H54 (cell line): ENCODE measurements at regions not wholly inside any gene's neighbourhood (a gene's known extent, or its start where the extent isn't known, plus 50 kb on each side); places are given as distances from the start of the nearest gene placed in this dataset.
"Not testable (repeated sequence)": the region's sequence is repeated elsewhere in the genome, so short reads cannot be mapped to it uniquely, and the experiment has no call there.

Experiments
- DNase-seq: peaks from one replicate; pipeline ENCODE4 v3.0.0; 2011; ENCODE audit warnings: low spot score, mixed read lengths; ENCODE audit not compliant: insufficient read length
- FAIRE-seq: peaks from 3 replicates; lab custom pipeline; 2011; peaks lifted over from hg19 to GRCh38; lab: Jason Lieb, UNC
- POLR2A ChIP-seq: IDR thresholded peaks from 2 replicates; pipeline ENCODE4 v1.6.1; 2011; ENCODE audit warnings: low read depth, mild to moderate bottlenecking, low read length

DNA sequence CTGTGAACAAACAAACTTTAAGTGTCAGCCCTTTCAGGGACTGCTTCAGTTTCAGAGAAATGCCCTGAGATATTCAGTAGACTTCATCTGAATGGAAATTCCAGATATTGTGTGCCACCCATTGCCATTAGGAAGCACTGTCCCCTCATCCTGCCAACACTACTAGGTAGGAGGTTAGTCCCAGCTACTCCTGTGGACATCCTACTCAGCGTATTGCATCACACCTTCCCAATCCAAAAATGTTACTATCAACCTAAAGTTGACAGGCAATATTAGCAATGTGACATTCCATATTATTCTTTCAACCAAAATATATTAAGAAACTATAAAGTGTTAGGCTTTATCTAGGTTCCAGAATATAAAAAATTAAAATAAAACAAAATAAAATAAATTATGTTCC is 552.0 kb upstream of the ST8SIA4 start:
- no peak for FAIRE-seq
- no peak for DNase-seq
- TF ChIP-seq POLR2A: no peak

- DNase-seq, FAIRE-seq: not testable (repeated sequence)
These were observed 539.2 kb upstream of the ST8SIA4 start for GRCh38 chr5:101442281-101442680.

- DNase-seq: no peak
- no peak for TF ChIP-seq POLR2A
- FAIRE-seq: no peak
These were observed 537.1 kb upstream of the ST8SIA4 start for GRCh38 chr5:101440173-101440572.

- DNase-seq: no peak
- FAIRE-seq: no peak
- no peak for TF ChIP-seq POLR2A
These were observed 534.3 kb upstream of the ST8SIA4 start for GRCh38 chr5:101437351-101437750.

GRCh38 chr5:101435768-101436167 is 532.7 kb upstream of the ST8SIA4 start:
- FAIRE-seq (no peak), DNase-seq (no peak)
- no peak for TF ChIP-seq POLR2A

DNA sequence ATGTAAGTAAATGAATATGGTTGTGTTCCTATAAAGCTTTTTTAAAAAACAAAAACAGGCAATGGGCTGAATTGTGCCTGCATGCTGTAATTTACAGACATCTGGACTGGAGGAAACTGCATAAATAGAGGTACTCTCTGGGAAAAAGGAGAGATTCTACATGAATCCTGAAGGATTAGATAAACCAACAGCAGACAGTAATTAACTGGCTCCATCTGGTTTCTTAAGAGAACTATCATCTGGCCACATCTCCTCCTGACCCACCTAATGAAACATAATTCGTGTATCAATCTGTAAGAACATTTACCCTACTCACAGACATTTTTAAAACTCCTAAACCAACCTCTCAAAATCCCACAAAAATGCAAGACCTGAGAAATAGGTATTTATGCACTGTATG is 528.1 kb upstream of the ST8SIA4 start:
- FAIRE-seq (no peak), DNase-seq (no peak)
- no peak for TF ChIP-seq POLR2A

GRCh38 chr5:101430551-101430950 is 527.5 kb upstream of the ST8SIA4 start:
- FAIRE-seq: peak; percentile 27

GRCh38 chr5:101429241-101429640 is 526.2 kb upstream of the ST8SIA4 start:
- no peak for DNase-seq
- TF ChIP-seq POLR2A: no peak
- FAIRE-seq: no peak

More at GRCh38 chr5:101430551-101430950, 527.5 kb upstream of the ST8SIA4 start:
- TF ChIP-seq POLR2A: no peak
- no peak for DNase-seq

- DNase-seq (no peak), FAIRE-seq (peak; percentile 6)
These were observed 522.3 kb upstream of the ST8SIA4 start for GRCh38 chr5:101425339-101425859.

DNA sequence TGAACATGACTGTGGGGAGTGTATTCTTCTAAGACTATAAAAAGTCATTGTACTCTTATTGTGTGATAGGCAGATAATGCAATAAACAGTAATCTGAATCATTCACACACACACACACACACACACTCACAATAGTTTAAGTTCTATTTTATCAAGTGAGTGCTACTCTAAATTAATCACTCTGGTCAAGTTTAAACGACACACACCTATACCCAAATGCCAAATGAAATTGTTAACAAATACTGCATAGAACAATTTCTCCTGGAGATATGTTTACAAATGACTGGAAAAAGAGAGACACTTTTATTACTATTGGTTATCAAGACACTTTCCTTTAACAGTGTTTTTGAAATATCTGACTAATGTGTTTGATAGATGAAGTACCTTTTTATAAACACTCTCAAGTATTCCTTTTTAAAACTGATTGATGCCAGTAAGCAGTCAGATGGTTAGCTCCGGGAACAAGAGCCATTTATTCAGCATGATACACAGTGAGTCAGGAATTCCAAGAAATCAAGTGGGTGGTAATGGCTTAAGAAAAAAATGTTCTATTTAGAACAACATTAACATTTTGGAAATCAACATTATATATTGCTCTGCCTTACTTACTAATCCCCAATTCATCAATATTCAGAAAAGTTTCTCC is 521.6 kb upstream of the ST8SIA4 start:
- peak; percentile 0 for DNase-seq
- TF ChIP-seq POLR2A: no peak

More at GRCh38 chr5:101425339-101425859, 522.3 kb upstream of the ST8SIA4 start:
- no peak for TF ChIP-seq POLR2A

GRCh38 chr5:101418713-101419118 is 515.6 kb upstream of the ST8SIA4 start:
- TF ChIP-seq POLR2A: no peak
- no peak for FAIRE-seq
- DNase-seq: no peak

More for the DNA sequence above, 521.6 kb upstream of the ST8SIA4 start:
- peak; percentile 93 for FAIRE-seq

- no peak for DNase-seq
- no peak for TF ChIP-seq POLR2A
- no peak for FAIRE-seq
These were observed 501.4 kb upstream of the ST8SIA4 start for GRCh38 chr5:101404531-101404930.

- DNase-seq (no peak), FAIRE-seq (no peak)
These were observed 490.8 kb upstream of the ST8SIA4 start for GRCh38 chr5:101393795-101394450.

DNA sequence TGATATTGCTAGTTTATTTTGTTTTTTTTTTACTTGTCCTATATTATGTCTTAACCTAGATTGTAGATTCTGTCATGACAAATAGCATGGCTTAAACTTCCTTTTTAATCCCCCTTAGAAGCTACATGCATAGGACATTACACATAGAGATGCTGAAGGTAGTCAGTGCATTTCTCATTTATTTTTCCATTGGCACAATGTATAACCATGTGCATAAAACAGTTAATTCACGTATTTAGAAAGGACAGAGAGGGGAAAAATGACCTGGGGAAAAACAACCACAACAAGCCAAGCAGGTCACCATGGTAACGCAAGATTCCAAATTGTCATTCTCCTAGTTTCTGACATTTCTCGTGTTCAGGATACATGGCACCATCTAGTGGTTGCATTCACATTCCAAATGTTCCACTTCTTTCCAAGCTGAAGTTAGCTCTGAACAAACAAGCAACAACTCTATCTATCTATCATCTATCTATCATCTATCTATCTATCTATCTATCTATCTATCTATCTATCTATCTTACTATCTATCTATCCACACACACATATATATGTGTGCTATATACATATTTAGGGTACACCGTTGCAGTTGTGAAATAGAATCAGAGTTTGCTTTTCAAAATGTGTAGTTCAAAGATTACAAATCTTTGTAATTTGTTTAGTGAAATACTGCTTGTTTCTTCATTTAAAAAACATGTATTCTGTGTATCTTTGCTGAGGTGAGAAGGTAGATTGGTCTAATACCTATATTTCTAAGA is 487.2 kb upstream of the ST8SIA4 start:
- FAIRE-seq (peak; percentile 87), DNase-seq (no peak)
- TF ChIP-seq POLR2A: no peak

More at GRCh38 chr5:101393795-101394450, 490.8 kb upstream of the ST8SIA4 start:
- TF ChIP-seq POLR2A: no peak
